IgD-negative memory B cell (primary cell): ENCODE measurements at regions not wholly inside any gene's neighbourhood (a gene's known extent, or its start where the extent isn't known, plus 50 kb on each side); places are given as distances from the start of the nearest gene placed in this dataset.
A peak's percentile ranks its signal among the peaks of the same experiment; 100 is the strongest.

Experiments
- H3K27ac Mint-ChIP-seq, 3 donors: one replicate each; pipeline ENCODE4 v1.8.0; 2020 to 2022; ENCODE audit warnings: mild to moderate bottlenecking in 3 of 3, mixed read lengths in 3 of 3, moderate library complexity in 1 of 3
- H3K27me3 Mint-ChIP-seq: one replicate; pipeline ENCODE4 v1.8.0; 2021; ENCODE audit warnings: mixed read lengths
- H3K36me3 Mint-ChIP-seq: one replicate; pipeline ENCODE4 v1.8.0; 2020; ENCODE audit warnings: mild to moderate bottlenecking, mixed read lengths
- H3K4me1 Mint-ChIP-seq, 3 donors: one replicate each; pipeline ENCODE4 v1.8.0; 2020 to 2022; ENCODE audit warnings: mixed read lengths in 3 of 3, mild to moderate bottlenecking in 1 of 3
- H3K4me3 Mint-ChIP-seq, 4 donors: one replicate each; pipeline ENCODE4 v1.8.0; 2020 to 2022; ENCODE audit warnings: mild to moderate bottlenecking in 4 of 4, mixed read lengths in 4 of 4, moderate library complexity in 3 of 4
- H3K9me3 Mint-ChIP-seq, 3 donors: one replicate each; pipeline ENCODE4 v1.8.0; 2020 to 2021; ENCODE audit warnings: mixed read lengths in 3 of 3, mild to moderate bottlenecking in 1 of 3

GRCh38 chr7:21108182-21108581 is 319.7 kb upstream of the SP4 start:
- Mint-ChIP-seq H3K27me3 (peaks cover 6% of the 10 kb centered on the region), H3K4me3 (no peak overlapping the region), H3K27ac (no peak overlapping the region), H3K9me3 (no peaks in the 10 kb centered on the region), H3K36me3 (peaks cover 1% of the 10 kb centered on the region), H3K4me1 (no peaks in the 10 kb centered on the region)

- Mint-ChIP-seq H3K4me1 (no peaks in the 10 kb centered on the region), H3K36me3 (no peaks in the 10 kb centered on the region), H3K9me3 (no peaks in the 10 kb centered on the region), H3K27me3 (peaks cover 1% of the 10 kb centered on the region), H3K4me3 (no peak overlapping the region), H3K27ac (no peak overlapping the region)
These were observed 314.1 kb upstream of the SP4 start for GRCh38 chr7:21113609-21114415.

- no peaks in the 10 kb centered on the region for H3K4me1 Mint-ChIP-seq
- H3K27ac Mint-ChIP-seq = no peak overlapping the region
- H3K27me3 Mint-ChIP-seq = peaks cover 4% of the 10 kb centered on the region
- no peak overlapping the region for H3K4me3 Mint-ChIP-seq
- H3K36me3 Mint-ChIP-seq = no peaks in the 10 kb centered on the region
- no peaks in the 10 kb centered on the region for H3K9me3 Mint-ChIP-seq
These were observed 304.3 kb upstream of the SP4 start for GRCh38 chr7:21123586-21123985.

GRCh38 chr7:21125297-21125696 is 302.6 kb upstream of the SP4 start:
- Mint-ChIP-seq H3K27ac (no peak overlapping the region), H3K9me3 (no peaks in the 10 kb centered on the region), H3K4me1 (peaks cover 0 to 1% (median 0%) of the 10 kb centered on the region in 3 donors), H3K27me3 (peaks cover 8% of the 10 kb centered on the region), H3K4me3 (no peak overlapping the region), H3K36me3 (no peaks in the 10 kb centered on the region)

GRCh38 chr7:21128062-21128817 is 299.6 kb upstream of the SP4 start:
- peaks cover 0 to 2% (median 2%) of the 10 kb centered on the region in 3 donors for H3K9me3 Mint-ChIP-seq
- H3K36me3 Mint-ChIP-seq = no peaks in the 10 kb centered on the region
- no peak overlapping the region for H3K27ac Mint-ChIP-seq
- H3K4me1 Mint-ChIP-seq = peaks cover 0 to 1% (median 0%) of the 10 kb centered on the region in 3 donors
- H3K27me3 Mint-ChIP-seq = peaks cover 17% of the 10 kb centered on the region
- H3K4me3 Mint-ChIP-seq = peak overlapping the region in 1 of 4 donors; percentile 18

- Mint-ChIP-seq H3K36me3 (no peaks in the 10 kb centered on the region), H3K4me3 (no peak overlapping the region), H3K9me3 (peaks cover 2 to 7% (median 5%) of the 10 kb centered on the region in 3 donors), H3K27me3 (peaks cover 15% of the 10 kb centered on the region), H3K4me1 (peaks cover 0 to 1% (median 0%) of the 10 kb centered on the region in 3 donors), H3K27ac (no peak overlapping the region)
These were observed 296.0 kb upstream of the SP4 start for GRCh38 chr7:21131897-21132296.

- peaks cover 0 to 1% (median 0%) of the 10 kb centered on the region in 3 donors for H3K4me1 Mint-ChIP-seq
- no peaks in the 10 kb centered on the region for H3K36me3 Mint-ChIP-seq
- peaks cover 15% of the 10 kb centered on the region for H3K27me3 Mint-ChIP-seq
- no peak overlapping the region for H3K27ac Mint-ChIP-seq
- peaks cover 2 to 7% (median 5%) of the 10 kb centered on the region in 3 donors for H3K9me3 Mint-ChIP-seq
- no peak overlapping the region for H3K4me3 Mint-ChIP-seq
These were observed 293.3 kb upstream of the SP4 start for GRCh38 chr7:21134631-21135030.

- H3K4me1 Mint-ChIP-seq = no peaks in the 10 kb centered on the region
These were observed 292.4 kb upstream of the SP4 start for GRCh38 chr7:21135437-21135836.

GRCh38 chr7:21137640-21138039 is 290.2 kb upstream of the SP4 start:
- Mint-ChIP-seq H3K27me3 (peaks cover under 1% of the 10 kb centered on the region), H3K4me1 (no peaks in the 10 kb centered on the region), H3K36me3 (no peaks in the 10 kb centered on the region), H3K27ac (no peak overlapping the region), H3K4me3 (no peak overlapping the region), H3K9me3 (peaks cover 0 to 6% (median 5%) of the 10 kb centered on the region in 3 donors)

More at GRCh38 chr7:21135437-21135836, 292.4 kb upstream of the SP4 start:
- peaks cover 11% of the 10 kb centered on the region for H3K27me3 Mint-ChIP-seq
- no peaks in the 10 kb centered on the region for H3K36me3 Mint-ChIP-seq
- no peak overlapping the region for H3K27ac Mint-ChIP-seq
- peaks cover 2 to 7% (median 5%) of the 10 kb centered on the region in 3 donors for H3K9me3 Mint-ChIP-seq
- H3K4me3 Mint-ChIP-seq = no peak overlapping the region

GRCh38 chr7:21140622-21141021 is 287.3 kb upstream of the SP4 start:
- Mint-ChIP-seq H3K4me1 (no peaks in the 10 kb centered on the region), H3K27me3 (peaks cover 5% of the 10 kb centered on the region), H3K4me3 (no peak overlapping the region), H3K9me3 (peaks cover 0 to 4% (median 0%) of the 10 kb centered on the region in 3 donors), H3K36me3 (peaks cover under 1% of the 10 kb centered on the region), H3K27ac (no peak overlapping the region)

- Mint-ChIP-seq H3K27me3 (peaks cover 5% of the 10 kb centered on the region), H3K36me3 (peaks cover 3% of the 10 kb centered on the region), H3K4me3 (no peak overlapping the region), H3K4me1 (no peaks in the 10 kb centered on the region), H3K9me3 (no peaks in the 10 kb centered on the region), H3K27ac (no peak overlapping the region)
These were observed 286.4 kb upstream of the SP4 start for GRCh38 chr7:21141476-21141875.

GRCh38 chr7:21142081-21142480 is 285.8 kb upstream of the SP4 start:
- Mint-ChIP-seq H3K36me3 (peaks cover 3% of the 10 kb centered on the region), H3K4me3 (no peak overlapping the region), H3K4me1 (no peaks in the 10 kb centered on the region), H3K27ac (no peak overlapping the region), H3K27me3 (peaks cover 5% of the 10 kb centered on the region), H3K9me3 (no peaks in the 10 kb centered on the region)

- Mint-ChIP-seq H3K4me1 (no peaks in the 10 kb centered on the region), H3K27me3 (peaks cover 9% of the 10 kb centered on the region), H3K9me3 (no peaks in the 10 kb centered on the region), H3K27ac (no peak overlapping the region), H3K4me3 (no peak overlapping the region), H3K36me3 (peaks cover 3% of the 10 kb centered on the region)
These were observed 281.1 kb upstream of the SP4 start for GRCh38 chr7:21146642-21147423.

- Mint-ChIP-seq H3K27me3 (peaks cover 5% of the 10 kb centered on the region), H3K27ac (no peak overlapping the region), H3K36me3 (peaks cover 3% of the 10 kb centered on the region), H3K4me1 (no peaks in the 10 kb centered on the region), H3K4me3 (no peak overlapping the region), H3K9me3 (no peaks in the 10 kb centered on the region)
These were observed 278.1 kb upstream of the SP4 start for GRCh38 chr7:21149809-21150208.

- Mint-ChIP-seq H3K4me1 (no peaks in the 10 kb centered on the region), H3K36me3 (no peaks in the 10 kb centered on the region), H3K9me3 (peaks cover 0 to 2% (median 0%) of the 10 kb centered on the region in 3 donors), H3K27me3 (no peaks in the 10 kb centered on the region), H3K27ac (no peak overlapping the region), H3K4me3 (no peak overlapping the region)
These were observed 273.3 kb upstream of the SP4 start for GRCh38 chr7:21154614-21155013.
